MM.1S (cell line): ENCODE measurements at regions not wholly inside any gene's neighbourhood (a gene's known extent, or its start where the extent isn't known, plus 50 kb on each side); places are given as distances from the start of the nearest gene placed in this dataset.

Source experiments
- DNase-seq: peaks from one replicate; pipeline ENCODE4 v3.0.0-alpha.2; 2015
- H2AFZ ChIP-seq: fragments of 300-600 bp; sonication (generic); 2 replicates; pipeline ENCODE4 v1.6.0; 2016; ENCODE audit warnings: antibody characterized with exemption, low read length
- H3F3A ChIP-seq: fragments of 300-600 bp; sonication (generic); 2 replicates; pipeline ENCODE4 v1.6.1; 2016; ENCODE audit warnings: mild to moderate bottlenecking, antibody characterized with exemption, low read length, moderate library complexity, mixed read lengths; ENCODE audit not compliant: insufficient read depth
- H3K27ac ChIP-seq: fragments of 300-600 bp; sonication (generic); 2 replicates; pipeline ENCODE4 v1.5.1; 2016; ENCODE audit warnings: mild to moderate bottlenecking, low read length
- H3K27me3 ChIP-seq: fragments of 300-600 bp; sonication (generic); replicated peaks from 2 replicates; pipeline ENCODE4 v1.6.0; 2016; ENCODE audit warnings: low read length; ENCODE audit not compliant: insufficient read depth
- H3K36me3 ChIP-seq: fragments of 300-600 bp; sonication (generic); replicated peaks from 2 replicates; pipeline ENCODE4 v1.6.1; 2016; ENCODE audit warnings: mild to moderate bottlenecking, low read length, mixed read lengths; ENCODE audit not compliant: insufficient read depth
- H3K4me1 ChIP-seq: fragments of 300-600 bp; sonication (generic); 2 replicates; pipeline ENCODE4 v1.6.1; 2016; ENCODE audit warnings: low read length, mixed read lengths
- H3K4me2 ChIP-seq: fragments of 300-600 bp; sonication (generic); 2 replicates; pipeline ENCODE4 v1.6.0; 2016; ENCODE audit warnings: low read depth, low read length
- H3K4me3 ChIP-seq: fragments of 300-600 bp; sonication (generic); 2 replicates; pipeline ENCODE4 v1.5.1; 2016; ENCODE audit warnings: low read length, mixed read lengths
- H3K79me2 ChIP-seq: fragments of 300-600 bp; sonication (generic); 2 replicates; pipeline ENCODE4 v1.6.1; 2016; ENCODE audit warnings: mixed run types, low read length, mixed read lengths
- H3K9ac ChIP-seq: fragments of 300-600 bp; sonication (generic); 2 replicates; pipeline ENCODE4 v1.6.1; 2016; ENCODE audit warnings: low read length, mixed read lengths
- H3K9me2 ChIP-seq: fragments of 300-600 bp; sonication (generic); replicated peaks from 2 replicates; pipeline ENCODE4 v1.6.1; 2016; ENCODE audit warnings: mild to moderate bottlenecking, low read length, mixed read lengths; ENCODE audit not compliant: insufficient read depth
- H3K9me3 ChIP-seq: fragments of 300-600 bp; sonication (generic); replicated peaks from 2 replicates; pipeline ENCODE4 v1.6.1; 2016; ENCODE audit warnings: mild to moderate bottlenecking, low read length, mixed read lengths; ENCODE audit not compliant: insufficient read depth
- H4K20me1 ChIP-seq: fragments of 300-600 bp; sonication (generic); 2 replicates; pipeline ENCODE4 v1.6.1; 2016; ENCODE audit warnings: mild to moderate bottlenecking, low read length, moderate library complexity, mixed read lengths; ENCODE audit not compliant: insufficient read depth
- CTCF ChIP-seq: fragments of 300-600 bp; sonication (generic); IDR thresholded peaks from 2 replicates; pipeline ENCODE4 v1.5.1; 2016; ENCODE audit warnings: antibody characterized with exemption, low read length, mixed read lengths
- EZH2 ChIP-seq: fragments of 300-600 bp; sonication (generic); optimal IDR thresholded peaks from 2 replicates; pipeline ENCODE3; 2017; ENCODE audit warnings: low read depth, mild to moderate bottlenecking, antibody characterized with exemption, low read length, mixed read lengths
- EZH2phosphoT487 ChIP-seq: fragments of 300-600 bp; sonication (generic); IDR thresholded peaks from 2 replicates; pipeline ENCODE4 v1.6.1; 2018; ENCODE audit warnings: antibody characterized with exemption, low read length

- no peaks in the 10 kb centered on the region for H3F3A ChIP-seq
- H3K79me2 ChIP-seq, result no peaks in the 10 kb centered on the region
- no peaks in the 10 kb centered on the region for H3K4me1 ChIP-seq
- no peaks in the 10 kb centered on the region for H4K20me1 ChIP-seq
- H3K9ac ChIP-seq, result no peak overlapping the region
- H3K4me2 ChIP-seq, result no peak overlapping the region
- TF ChIP-seq EZH2, result no peak
- no peak for TF ChIP-seq CTCF
- no peak for TF ChIP-seq EZH2phosphoT487
- no peaks in the 10 kb centered on the region for H3K9me2 ChIP-seq
- DNase-seq, result no peak
- H3K27me3 ChIP-seq, result no peaks in the 10 kb centered on the region
- H3K27ac ChIP-seq, result no peak overlapping the region
- no peaks in the 10 kb centered on the region for H3K36me3 ChIP-seq
- H3K4me3 ChIP-seq, result no peak overlapping the region
- H3K9me3 ChIP-seq, result no peaks in the 10 kb centered on the region
- H2AFZ ChIP-seq, result no peak overlapping the region
Measured at GRCh38 chr17:70006159-70006558, 68.9 kb upstream of the KCNJ16 start.

- Histone ChIP-seq H3K27ac (no peak overlapping the region), H3K36me3 (no peaks in the 10 kb centered on the region), H4K20me1 (no peaks in the 10 kb centered on the region), H3K79me2 (no peaks in the 10 kb centered on the region), H3F3A (no peaks in the 10 kb centered on the region), H3K27me3 (no peaks in the 10 kb centered on the region), H3K9me2 (no peaks in the 10 kb centered on the region; the same call in 1 of the 2 replicates), H3K4me3 (no peak overlapping the region), H3K4me2 (no peak overlapping the region), H3K9ac (no peak overlapping the region), H3K4me1 (no peaks in the 10 kb centered on the region), H2AFZ (no peak overlapping the region), H3K9me3 (no peaks in the 10 kb centered on the region)
- DNase-seq, result no peak
- TF ChIP-seq EZH2phosphoT487 (no peak), EZH2 (no peak), CTCF (no peak)
Measured at GRCh38 chr17:70011750-70012149, 63.3 kb upstream of the KCNJ16 start.

- H3K4me1 ChIP-seq, result no peaks in the 10 kb centered on the region
- H3K9me2 ChIP-seq, result no peaks in the 10 kb centered on the region; the same call in 1 of the 2 replicates
- no peaks in the 10 kb centered on the region for H3K27me3 ChIP-seq
- H3K9me3 ChIP-seq, result no peaks in the 10 kb centered on the region
- no peak overlapping the region for H3K4me3 ChIP-seq
- H3K9ac ChIP-seq, result no peak overlapping the region
- no peak for TF ChIP-seq EZH2
- no peak for TF ChIP-seq CTCF
- TF ChIP-seq EZH2phosphoT487, result no peak
- no peak overlapping the region for H2AFZ ChIP-seq
- no peaks in the 10 kb centered on the region for H3K36me3 ChIP-seq
- H3K79me2 ChIP-seq, result no peaks in the 10 kb centered on the region
- no peaks in the 10 kb centered on the region for H3F3A ChIP-seq
- H3K4me2 ChIP-seq, result no peak overlapping the region
- H3K27ac ChIP-seq, result no peak overlapping the region
- no peak for DNase-seq
- H4K20me1 ChIP-seq, result no peaks in the 10 kb centered on the region
Measured at GRCh38 chr17:70013911-70014310, 61.1 kb upstream of the KCNJ16 start.
